Ovary (tissue), 7 donors: ENCODE measurements at regions not wholly inside any gene's neighbourhood (a gene's known extent, or its start where the extent isn't known, plus 50 kb on each side); places are given as distances from the start of the nearest gene placed in this dataset.

Source experiments
- DNase-seq, 5 donors: peaks; one replicate each; pipeline ENCODE4 v3.0.0-alpha.2; 2019 to 2020
- H3K27ac ChIP-seq, 2 donors: fragments of 200-600 bp; one replicate each; pipeline versions ENCODE4 v1.5.1 to v1.8.0; 2019 to 2022
- H3K27me3 ChIP-seq: fragments of 200-600 bp; one replicate; pipeline ENCODE4 v1.8.0; 2022
- H3K36me3 ChIP-seq: fragments of 200-600 bp; sonication (generic); one replicate; pipeline ENCODE4 v1.5.1; 2019
- H3K4me1 ChIP-seq: one replicate; pipeline ENCODE4 v1.8.1; 2013; ENCODE audit warnings: mild to moderate bottlenecking, moderate library complexity; ENCODE audit not compliant: insufficient read depth
- H3K4me3 ChIP-seq: fragments of 200-600 bp; sonication (generic); one replicate; pipeline ENCODE4 v1.5.1; 2017
- H3K9me3 ChIP-seq, 2 donors: fragments of 200-600 bp in 1 of 2; sonication (generic) in 1 of 2; one replicate each; pipeline versions ENCODE4 v1.5.1 to v1.8.1; 2013 to 2019; ENCODE audit warnings: mild to moderate bottlenecking in 1 of 2, moderate library complexity in 1 of 2
- CTCF ChIP-seq, 3 donors: fragments of 450-650 bp in 2 of 3; fragments of 200-600 bp in 1 of 3; IDR thresholded peaks; one replicate each; pipeline versions ENCODE4 v1.5.1 to v1.8.0; 2016 to 2022; ENCODE audit warnings: antibody characterized with exemption in 3 of 3, mild to moderate bottlenecking in 1 of 3
- EP300 ChIP-seq: sonication (generic); formaldehyde crosslinking; IDR thresholded peaks from one replicate; pipeline ENCODE4 v1.6.1; 2017; ENCODE audit warnings: antibody characterized with exemption
- POLR2A ChIP-seq: fragments of 450-650 bp; IDR thresholded peaks from one replicate; pipeline ENCODE4 v1.6.1; 2017; ENCODE audit warnings: antibody characterized with exemption, mild to moderate bottlenecking, moderate library complexity
- WGBS, 3 donors: extraction: QIAGEN DNeasy Blood & Tissue Kit in 1 of 3; methylation state at CpG; one replicate each; pipeline versions ENCODE4 v1.1.5 to v1.1.7; 2013 to 2017; 5-methylcytosine and 5-hydroxymethylcytosine counted together
- intact Hi-C, 4 donors: fragments of 100-400 bp; cut with DNase I; formaldehyde crosslinking; loops; one replicate each; pipeline versions ENCODE4 v1.11.0 to v1.15.1; 2022 to 2023
- donor health status: DM: no; HTN: no; CAD: no; lungs with moderate emphysema.
- donor health status: DM: no; HTN: no; CAD: no.
- donor health status: Bipolar disorder and iron deficiency.
- donor health status: DM: no; HTN: no; CAD: no.
- donor health status: DM: yes; HTN: yes; CAD: no.

GRCh38 chr5:121726991-121727390 lies 124.7 kb upstream of the FTMT start:
- Histone ChIP-seq H3K9me3 (no peaks in the 10 kb centered on the region), H3K27me3 (no peaks in the 10 kb centered on the region), H3K36me3 (no peaks in the 10 kb centered on the region), H3K4me1 (no peaks in the 10 kb centered on the region), H3K4me3 (no peak overlapping the region), H3K27ac (no peak overlapping the region)
- DNase-seq: no peak
- intact Hi-C loops: no loop called here
- TF ChIP-seq POLR2A (no peak), CTCF (IDR thresholded peaks at IDR 0.05) (no peak), EP300 (no peak)
- WGBS, 3 donors: 46 to 62% (median 56%) methylated on average over 8 of the region's 8 CpGs

GRCh38 chr5:121731377-121731776 lies 120.3 kb upstream of the FTMT start:
- intact Hi-C loops: no loop called here
- Histone ChIP-seq H3K36me3 (no peaks in the 10 kb centered on the region), H3K27me3 (no peaks in the 10 kb centered on the region), H3K4me1 (no peaks in the 10 kb centered on the region), H3K4me3 (no peak overlapping the region), H3K9me3 (no peaks in the 10 kb centered on the region), H3K27ac (no peak overlapping the region)
- no peak for DNase-seq
- TF ChIP-seq EP300 (no peak), POLR2A (no peak)
- 53 to 78% (median 55%) methylated on average over 3 of the region's 3 CpGs for WGBS, 3 donors

GRCh38 chr5:121735618-121736017 lies 116.1 kb upstream of the FTMT start:
- Histone ChIP-seq H3K9me3 (no peaks in the 10 kb centered on the region), H3K4me1 (no peaks in the 10 kb centered on the region), H3K4me3 (no peak overlapping the region), H3K27ac (no peak overlapping the region), H3K27me3 (no peaks in the 10 kb centered on the region), H3K36me3 (no peaks in the 10 kb centered on the region)
- 94 to 96% (median 95%) methylated on average over 2 of the region's 2 CpGs for WGBS, 3 donors
- intact Hi-C loops: no loop called here
- TF ChIP-seq EP300 (no peak), CTCF (IDR thresholded peaks at IDR 0.05) (no peak), POLR2A (no peak)
- no peak for DNase-seq

GRCh38 chr5:121737120-121737519 lies 114.6 kb upstream of the FTMT start:
- WGBS, 3 donors: 91 to 97% (median 92%) methylated on average over 2 of the region's 2 CpGs
- Histone ChIP-seq H3K27me3 (no peaks in the 10 kb centered on the region), H3K9me3 (no peaks in the 10 kb centered on the region), H3K36me3 (no peaks in the 10 kb centered on the region), H3K4me1 (no peaks in the 10 kb centered on the region), H3K27ac (no peak overlapping the region), H3K4me3 (no peak overlapping the region)
- no peak for DNase-seq
- TF ChIP-seq EP300 (no peak), POLR2A (no peak), CTCF (IDR thresholded peaks at IDR 0.05) (no peak)
- intact Hi-C loops: no loop called here

GRCh38 chr5:121741156-121741555 lies 110.5 kb upstream of the FTMT start:
- intact Hi-C loops: no loop called here
- WGBS, 3 donors: 79 to 95% (median 88%) methylated on average over 3 of the region's 3 CpGs
- DNase-seq: no peak
- no peak overlapping the region for H3K4me3 ChIP-seq
- H3K27me3 ChIP-seq: no peaks in the 10 kb centered on the region
- no peaks in the 10 kb centered on the region for H3K4me1 ChIP-seq
- TF ChIP-seq CTCF (IDR thresholded peaks at IDR 0.05): no peak
- TF ChIP-seq EP300: no peak
- no peak for TF ChIP-seq POLR2A
- no peak overlapping the region for H3K27ac ChIP-seq
- no peaks in the 10 kb centered on the region for H3K36me3 ChIP-seq
- no peaks in the 10 kb centered on the region for H3K9me3 ChIP-seq
